Fibroblast of lung (primary cell): ENCODE measurements at regions not wholly inside any gene's neighbourhood (a gene's known extent, or its start where the extent isn't known, plus 50 kb on each side); places are given as distances from the start of the nearest gene placed in this dataset.

Experiments used
- EZH2 ChIP-seq: IDR thresholded peaks from 2 replicates; pipeline ENCODE4 v1.5.1; 2012; ENCODE audit warnings: low read length, control low read depth, mild to moderate bottlenecking; ENCODE audit errors: missing control alignments
- TF ChIP-seq, protein P1 (sequence below), 2 donors: IDR thresholded peaks in 1 of 2; conservative IDR thresholded peaks in 1 of 2; 1 replicate in 1 of 2; 2 replicates in 1 of 2; pipeline ENCODE4 v1.5.1; 2011 to 2012; ENCODE audit warnings: low read length in 2 of 2, control low read depth in 1 of 2, inconsistent platforms in 1 of 2, low read depth in 1 of 2, mild to moderate bottlenecking in 1 of 2

DNA sequence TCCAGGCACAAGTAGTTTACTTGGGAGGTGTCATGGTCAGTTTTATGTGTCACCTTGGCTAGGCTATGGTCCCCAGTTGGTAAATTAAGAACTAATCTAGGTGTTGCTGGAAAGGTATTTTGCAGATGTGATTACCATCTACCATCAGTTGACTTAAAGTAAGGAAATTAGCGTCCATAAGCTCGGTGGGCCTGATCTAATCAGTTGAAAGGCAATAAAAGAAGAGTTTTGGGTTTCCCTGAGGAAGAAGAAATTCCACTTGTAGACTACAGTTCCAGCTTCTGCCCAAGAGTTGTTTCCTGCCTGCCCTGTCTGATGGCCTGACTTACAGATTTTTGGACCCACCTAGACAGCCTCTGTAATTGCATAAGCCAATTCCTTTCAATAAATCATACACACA is 438.7 kb upstream of the PROK2 start:
- no peak for TF ChIP-seq EZH2
- TF ChIP-seq, protein P1, sequence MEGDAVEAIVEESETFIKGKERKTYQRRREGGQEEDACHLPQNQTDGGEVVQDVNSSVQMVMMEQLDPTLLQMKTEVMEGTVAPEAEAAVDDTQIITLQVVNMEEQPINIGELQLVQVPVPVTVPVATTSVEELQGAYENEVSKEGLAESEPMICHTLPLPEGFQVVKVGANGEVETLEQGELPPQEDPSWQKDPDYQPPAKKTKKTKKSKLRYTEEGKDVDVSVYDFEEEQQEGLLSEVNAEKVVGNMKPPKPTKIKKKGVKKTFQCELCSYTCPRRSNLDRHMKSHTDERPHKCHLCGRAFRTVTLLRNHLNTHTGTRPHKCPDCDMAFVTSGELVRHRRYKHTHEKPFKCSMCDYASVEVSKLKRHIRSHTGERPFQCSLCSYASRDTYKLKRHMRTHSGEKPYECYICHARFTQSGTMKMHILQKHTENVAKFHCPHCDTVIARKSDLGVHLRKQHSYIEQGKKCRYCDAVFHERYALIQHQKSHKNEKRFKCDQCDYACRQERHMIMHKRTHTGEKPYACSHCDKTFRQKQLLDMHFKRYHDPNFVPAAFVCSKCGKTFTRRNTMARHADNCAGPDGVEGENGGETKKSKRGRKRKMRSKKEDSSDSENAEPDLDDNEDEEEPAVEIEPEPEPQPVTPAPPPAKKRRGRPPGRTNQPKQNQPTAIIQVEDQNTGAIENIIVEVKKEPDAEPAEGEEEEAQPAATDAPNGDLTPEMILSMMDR (conservative IDR thresholded peaks at IDR 0.05 in 1 of 2, IDR thresholded peaks at IDR 0.05 in 1 of 2; ENCODE audit: low read depth in 1 of 2, low read length in 2 of 2) = no peak
